GM12878 (cell line): ENCODE measurements at regions not wholly inside any gene's neighbourhood (a gene's known extent, or its start where the extent isn't known, plus 50 kb on each side); places are given as distances from the start of the nearest gene placed in this dataset.

Experiments used
- ATAC-seq: fragments of 200-7000 bp; cut with Tn5 transposase; 3 replicates; pipeline ENCODE4 v1.9.1; 2020; ENCODE audit warnings: mild to moderate bottlenecking, moderate library complexity
- BruUV-seq: library from RNA; stranded (reverse); fragments of 400-500 nt; replicated peaks from 2 replicates; lab custom pipeline; 2021; lab: Mats Ljungman, UMichigan
- CTCF ChIA-PET: fragments of 300-600 bp; sonication (Branson Sonifier 250); formaldehyde crosslinking; extraction: SDS; loops from one replicate; lab custom pipeline; 2021; ENCODE audit warnings: inconsistent platforms; lab: Yijun Ruan, JAX
- POLR2A ChIA-PET: fragments of 350-600 bp; formaldehyde crosslinking; extraction: SDS; loops from one replicate; lab custom pipeline; 2021; ENCODE audit warnings: inconsistent platforms; lab: Charles Lee
- RAD21 ChIA-PET: fragments of 300-600 bp; sonication (Branson Sonifier 250); formaldehyde crosslinking; loops from one replicate; lab custom pipeline; 2023; ENCODE audit warnings: antibody characterized with exemption; ENCODE audit not compliant: unreplicated experiment; lab: Charles Lee
- SMC1A ChIA-PET: fragments of 300-600 bp; sonication (Branson Sonifier 250); formaldehyde crosslinking; loops from one replicate; lab custom pipeline; 2023; ENCODE audit not compliant: unreplicated experiment, uncharacterized antibody; lab: Charles Lee
- DNase-seq: peaks from one replicate; pipeline ENCODE4 v3.0.0-alpha.2; 2011; ENCODE audit warnings: low read depth, low spot score
- FAIRE-seq: peaks from 3 replicates; lab custom pipeline; 2011; peaks lifted over from hg19 to GRCh38; lab: Jason Lieb, UNC
- H2AFZ ChIP-seq: 2 replicates; pipeline ENCODE4 v1.6.0; 2011; ENCODE audit warnings: low read depth, low read length, control low read depth; ENCODE audit not compliant: control insufficient read depth
- H3K27ac ChIP-seq: 2 replicates; pipeline ENCODE4 v1.5.1; 2011; ENCODE audit warnings: control low read depth; ENCODE audit not compliant: control insufficient read depth, insufficient read depth
- H3K27me3 ChIP-seq, 2 experiments: replicated peaks in 1 of 2; 2 replicates each; pipeline versions ENCODE4 v1.6.0 to v1.6.1; 2011; ENCODE audit warnings: low read length in 1 of 2; ENCODE audit not compliant: control insufficient read depth in 2 of 2, insufficient read depth in 2 of 2
- H3K36me3 ChIP-seq, 2 experiments: 2 replicates each; pipeline ENCODE4 v1.5.1; 2011; ENCODE audit warnings: low read length in 1 of 2; ENCODE audit not compliant: control insufficient read depth in 2 of 2, insufficient read depth in 2 of 2
- H3K4me1 ChIP-seq: 2 replicates; pipeline ENCODE4 v1.6.1; 2011; ENCODE audit warnings: mild to moderate bottlenecking, low read length, moderate library complexity, mixed read lengths; ENCODE audit not compliant: control insufficient read depth, insufficient read depth
- H3K4me2 ChIP-seq: 2 replicates; pipeline ENCODE4 v1.6.0; 2011; ENCODE audit warnings: control low read depth; ENCODE audit not compliant: control insufficient read depth, insufficient read depth
- H3K4me3 ChIP-seq: fragments of 200-600 bp; sonication (generic); 2 replicates; pipeline ENCODE4 v1.5.1; 2016
- H3K79me2 ChIP-seq: 2 replicates; pipeline ENCODE4 v1.6.0; 2011; ENCODE audit warnings: low read length; ENCODE audit not compliant: control insufficient read depth, insufficient read depth
- H3K9ac ChIP-seq: 2 replicates; pipeline ENCODE4 v1.8.0; 2011; ENCODE audit warnings: low read length, control low read depth, mixed read lengths; ENCODE audit not compliant: control insufficient read depth, insufficient read depth
- H3K9me3 ChIP-seq: replicated peaks from 3 replicates; pipeline ENCODE4 v1.5.1; 2011; ENCODE audit warnings: mild to moderate bottlenecking, low read length; ENCODE audit not compliant: control insufficient read depth, insufficient read depth
- H4K20me1 ChIP-seq: 2 replicates; pipeline ENCODE4 v1.6.0; 2011; ENCODE audit not compliant: control insufficient read depth, insufficient read depth
- CBX3 ChIP-seq: fragments of 200-600 bp; sonication (generic); IDR thresholded peaks from 2 replicates; pipeline ENCODE4 v1.6.1; 2016; ENCODE audit warnings: low read depth, borderline replicate concordance
- E2F8 ChIP-seq: fragments of 450-650 bp; IDR thresholded peaks from 2 replicates; pipeline ENCODE4 v1.6.1; 2018; ENCODE audit warnings: mild to moderate bottlenecking, low read depth, moderate library complexity; ENCODE audit not compliant: partially characterized antibody
- ESRRA ChIP-seq: IDR thresholded peaks from 2 replicates; pipeline ENCODE4 v1.6.1; 2012; ENCODE audit warnings: mild to moderate bottlenecking, low read length, improper control_type of control experiment
- HCFC1 ChIP-seq: fragments of 150-350 bp; IDR thresholded peaks from 2 replicates; pipeline ENCODE4 v1.6.1; 2014; ENCODE audit warnings: low read length
- NBN ChIP-seq: fragments of 450-650 bp; IDR thresholded peaks from 2 replicates; pipeline ENCODE4 v1.6.1; 2016
- PAX8 ChIP-seq: fragments of 450-650 bp; IDR thresholded peaks from 2 replicates; pipeline ENCODE4 v1.6.1; 2017; ENCODE audit warnings: mild to moderate bottlenecking, moderate library complexity
- RAD21 ChIP-seq: IDR thresholded peaks from 2 replicates; pipeline ENCODE4 v1.6.1; 2011; ENCODE audit warnings: mild to moderate bottlenecking, low read depth, low read length, moderate library complexity; ENCODE audit not compliant: insufficient read depth
- SMAD1 ChIP-seq: fragments of 450-650 bp; IDR thresholded peaks from 2 replicates; pipeline ENCODE4 v1.6.1; 2018; ENCODE audit warnings: mild to moderate bottlenecking, low read depth; ENCODE audit not compliant: partially characterized antibody
- SMC3 ChIP-seq: IDR thresholded peaks from 2 replicates; pipeline ENCODE4 v1.6.1; 2011; ENCODE audit warnings: low read length, improper control_type of control experiment, borderline replicate concordance
- STAT3 ChIP-seq: IDR thresholded peaks from 2 replicates; pipeline ENCODE4 v1.6.1; 2011; ENCODE audit warnings: low read depth, low read length, improper control_type of control experiment
- TARDBP ChIP-seq: IDR thresholded peaks from 2 replicates; pipeline ENCODE4 v1.6.1; 2016; ENCODE audit warnings: borderline replicate concordance
- ZBTB40 ChIP-seq: fragments of 450-650 bp; IDR thresholded peaks from 2 replicates; pipeline ENCODE4 v1.6.1; 2016; ENCODE audit warnings: mild to moderate bottlenecking, moderate library complexity, borderline replicate concordance
- ZSCAN29 ChIP-seq: fragments of 450-650 bp; IDR thresholded peaks from 2 replicates; pipeline ENCODE4 v1.6.1; 2017; ENCODE audit warnings: mild to moderate bottlenecking, moderate library complexity
- WGBS: methylation state at CpG from one replicate; pipeline ENCODE4 v1.1.6; 2016; ENCODE audit warnings: low lambda C conversion rate; ENCODE audit not compliant: insufficient replicate concordance, insufficient coverage; ENCODE audit errors: missing lambda C conversion rate; 5-methylcytosine and 5-hydroxymethylcytosine counted together
- in situ Hi-C: fragments of 300-500 bp; cut with MboI; formaldehyde crosslinking; loops from 9 replicates; pipeline ENCODE4 v1.14.3; 2018; ENCODE audit warnings: mixed read lengths
- intact Hi-C: fragments of 100-400 bp; cut with micrococcal nuclease; formaldehyde crosslinking; loops from one replicate; pipeline ENCODE4 v1.14.2; 2022; ENCODE audit not compliant: unreplicated experiment

GRCh38 chr5:173527671-173528070, 88.8 kb downstream of the BOD1 start:
- RAD21 ChIA-PET: no interaction called here
- POLR2A ChIA-PET: no interaction called here
- in situ Hi-C loops (no loop called here), intact Hi-C loops (no loop called here)
- FAIRE-seq (no peak), DNase-seq (no peak), ATAC-seq (no peak)
- Histone ChIP-seq H2AFZ (no peak overlapping the region), H3K36me3 (no peaks in the 10 kb centered on the region), H3K9ac (no peak overlapping the region), H3K79me2 (no peaks in the 10 kb centered on the region), H4K20me1 (no peaks in the 10 kb centered on the region), H3K4me3 (no peak overlapping the region), H3K27ac (no peak overlapping the region), H3K9me3 (no peaks in the 10 kb centered on the region; the same call in 2 of the 3 replicates), H3K4me2 (no peak overlapping the region), H3K27me3 (no peaks in the 10 kb centered on the region; a peak in 1 of 4 replicates), H3K4me1 (no peaks in the 10 kb centered on the region; the same call in 1 of the 2 replicates)
- 60% methylated on average over 9 of the region's 9 CpGs for WGBS
- no TSS peak for BruUV-seq
- TF ChIP-seq ZSCAN29 (no peak), E2F8 (no peak), ESRRA (no peak), HCFC1 (no peak), ZBTB40 (no peak), PAX8 (no peak), SMC3 (no peak), TARDBP (no peak), RAD21 (no peak), SMAD1 (no peak), CBX3 (no peak), STAT3 (no peak), NBN (no peak)
- CTCF ChIA-PET: no interaction called here
- SMC1A ChIA-PET: no interaction called here
